A673 (cell line): ENCODE measurements at regions not wholly inside any gene's neighbourhood (a gene's known extent, or its start where the extent isn't known, plus 50 kb on each side); places are given as distances from the start of the nearest gene placed in this dataset.

ENCODE experiments used
- EZH2 ChIP-seq: fragments of 200-600 bp; sonication (generic); IDR thresholded peaks from 2 replicates; pipeline ENCODE4 v1.6.1; 2017; ENCODE audit warnings: borderline replicate concordance, low read depth, mild to moderate bottlenecking, mixed read lengths, antibody characterized with exemption, low read length; ENCODE audit not compliant: poor library complexity, severe bottlenecking
- TF ChIP-seq, protein P1 (sequence below): fragments of 300-800, 200-600 bp; sonication (generic); conservative IDR thresholded peaks from 2 replicates; pipeline ENCODE4 v1.5.1; 2017; ENCODE audit warnings: low read depth, mild to moderate bottlenecking, antibody characterized with exemption, low read length, moderate library complexity, mixed read lengths

DNA sequence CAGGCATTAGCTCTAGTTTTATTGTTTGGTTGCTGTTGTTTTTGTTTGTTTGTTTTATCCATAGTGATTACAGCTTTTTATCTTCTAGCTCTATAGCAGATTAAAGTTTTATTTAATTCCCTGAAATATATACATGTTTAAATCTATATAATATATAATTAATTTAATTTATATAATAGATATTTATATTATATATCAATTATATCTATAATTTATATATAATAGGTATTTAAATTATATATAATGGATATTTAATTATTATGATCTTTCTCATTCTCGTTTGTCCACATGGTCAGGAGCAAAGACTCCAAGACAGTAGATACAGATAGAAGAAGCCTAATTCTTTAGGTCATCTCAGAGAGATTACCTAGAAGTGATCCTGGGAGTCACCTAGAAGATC lies 238.8 kb upstream of the GPR149 start:
- TF ChIP-seq, protein P1, sequence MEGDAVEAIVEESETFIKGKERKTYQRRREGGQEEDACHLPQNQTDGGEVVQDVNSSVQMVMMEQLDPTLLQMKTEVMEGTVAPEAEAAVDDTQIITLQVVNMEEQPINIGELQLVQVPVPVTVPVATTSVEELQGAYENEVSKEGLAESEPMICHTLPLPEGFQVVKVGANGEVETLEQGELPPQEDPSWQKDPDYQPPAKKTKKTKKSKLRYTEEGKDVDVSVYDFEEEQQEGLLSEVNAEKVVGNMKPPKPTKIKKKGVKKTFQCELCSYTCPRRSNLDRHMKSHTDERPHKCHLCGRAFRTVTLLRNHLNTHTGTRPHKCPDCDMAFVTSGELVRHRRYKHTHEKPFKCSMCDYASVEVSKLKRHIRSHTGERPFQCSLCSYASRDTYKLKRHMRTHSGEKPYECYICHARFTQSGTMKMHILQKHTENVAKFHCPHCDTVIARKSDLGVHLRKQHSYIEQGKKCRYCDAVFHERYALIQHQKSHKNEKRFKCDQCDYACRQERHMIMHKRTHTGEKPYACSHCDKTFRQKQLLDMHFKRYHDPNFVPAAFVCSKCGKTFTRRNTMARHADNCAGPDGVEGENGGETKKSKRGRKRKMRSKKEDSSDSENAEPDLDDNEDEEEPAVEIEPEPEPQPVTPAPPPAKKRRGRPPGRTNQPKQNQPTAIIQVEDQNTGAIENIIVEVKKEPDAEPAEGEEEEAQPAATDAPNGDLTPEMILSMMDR = no peak
- TF ChIP-seq EZH2 = no peak
